ENCODE measurements at regions not wholly inside any gene's neighbourhood (a gene's known extent, or its start where the extent isn't known, plus 50 kb on each side); places are given as distances from the start of the nearest gene placed in this dataset.
"Not testable (repeated sequence)": the region's sequence is repeated elsewhere in the genome, so short reads cannot be mapped to it uniquely, and the experiment has no call there.

DNA sequence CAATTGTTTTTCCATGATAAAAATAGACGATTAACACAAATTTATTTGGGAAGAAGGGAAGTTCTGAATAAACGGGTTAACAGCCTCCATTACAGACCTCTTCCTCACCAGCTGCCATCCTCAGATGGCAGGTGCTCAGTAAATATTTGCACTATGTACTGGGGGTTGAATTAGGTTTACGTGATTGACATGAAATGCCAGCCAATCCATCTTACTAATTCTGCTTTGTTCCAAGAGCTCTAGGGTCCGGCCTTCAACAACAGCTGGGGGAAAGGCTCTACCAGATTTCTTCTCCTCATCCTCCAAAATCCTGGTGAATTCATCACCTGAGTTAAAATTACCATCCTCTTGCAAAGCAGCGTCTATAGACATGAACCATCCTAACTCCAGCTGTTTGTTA lies 104.6 kb downstream of the MTX3 start:
- H3K4me2 ChIP-seq, result no peak overlapping the region
- peaks cover 8% of the 10 kb centered on the region; the same call in 2 of the 3 replicates for H3K9me3 ChIP-seq
- ATAC-seq, result no peak
- H3K4me1 ChIP-seq, result no peaks in the 10 kb centered on the region
- FAIRE-seq, result no peak
- ChIA-PET CTCF (no interaction called here), POLR2A (no interaction called here)
- WGBS (ENCODE audit: missing lambda C conversion rate), result 11% methylated on average over 5 of the region's 5 CpGs
- H3K4me3 ChIP-seq, result no peak overlapping the region
- no peak for TF ChIP-seq NFE2L2 (conservative IDR thresholded peaks at IDR 0.05; ENCODE audit: low read length)
- TF ChIP-seq, protein P1, sequence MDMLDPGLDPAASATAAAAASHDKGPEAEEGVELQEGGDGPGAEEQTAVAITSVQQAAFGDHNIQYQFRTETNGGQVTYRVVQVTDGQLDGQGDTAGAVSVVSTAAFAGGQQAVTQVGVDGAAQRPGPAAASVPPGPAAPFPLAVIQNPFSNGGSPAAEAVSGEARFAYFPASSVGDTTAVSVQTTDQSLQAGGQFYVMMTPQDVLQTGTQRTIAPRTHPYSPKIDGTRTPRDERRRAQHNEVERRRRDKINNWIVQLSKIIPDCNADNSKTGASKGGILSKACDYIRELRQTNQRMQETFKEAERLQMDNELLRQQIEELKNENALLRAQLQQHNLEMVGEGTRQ (IDR thresholded peaks at IDR 0.05), result no peak
- TF ChIP-seq CBX8 (IDR thresholded peaks at IDR 0.05), result no peak
- TF ChIP-seq, protein P2, sequence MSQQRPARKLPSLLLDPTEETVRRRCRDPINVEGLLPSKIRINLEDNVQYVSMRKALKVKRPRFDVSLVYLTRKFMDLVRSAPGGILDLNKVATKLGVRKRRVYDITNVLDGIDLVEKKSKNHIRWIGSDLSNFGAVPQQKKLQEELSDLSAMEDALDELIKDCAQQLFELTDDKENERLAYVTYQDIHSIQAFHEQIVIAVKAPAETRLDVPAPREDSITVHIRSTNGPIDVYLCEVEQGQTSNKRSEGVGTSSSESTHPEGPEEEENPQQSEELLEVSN (IDR thresholded peaks at IDR 0.05; ENCODE audit: borderline replicate concordance, low read depth), result no peak
- no peak for TF ChIP-seq SMC3 (IDR thresholded peaks at IDR 0.05)
- TF ChIP-seq CHD4 (IDR thresholded peaks at IDR 0.05; ENCODE audit: borderline replicate concordance), result no peak
- TF ChIP-seq FOSB (CRISPR knock-in tag; IDR thresholded peaks at IDR 0.05), result no peak
- TF ChIP-seq KDM5A (IDR thresholded peaks at IDR 0.05), result no peak
- no peak for TF ChIP-seq HOXB13 (CRISPR knock-in tag; IDR thresholded peaks at IDR 0.05; ENCODE audit: low read depth)
- TF ChIP-seq EP300 (IDR thresholded peaks at IDR 0.05), result no peak
- TF ChIP-seq CHD2 (IDR thresholded peaks at IDR 0.05; ENCODE audit: low read length, partially characterized antibody), result no peak
- no peak for TF ChIP-seq GATA3 (IDR thresholded peaks at IDR 0.05; ENCODE audit: borderline replicate concordance)
- TF ChIP-seq SREBF2 (IDR thresholded peaks at IDR 0.05), result no peak
- TF ChIP-seq, protein P3, sequence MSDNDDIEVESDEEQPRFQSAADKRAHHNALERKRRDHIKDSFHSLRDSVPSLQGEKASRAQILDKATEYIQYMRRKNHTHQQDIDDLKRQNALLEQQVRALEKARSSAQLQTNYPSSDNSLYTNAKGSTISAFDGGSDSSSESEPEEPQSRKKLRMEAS (IDR thresholded peaks at IDR 0.05), result no peak
- TF ChIP-seq, protein P4, sequence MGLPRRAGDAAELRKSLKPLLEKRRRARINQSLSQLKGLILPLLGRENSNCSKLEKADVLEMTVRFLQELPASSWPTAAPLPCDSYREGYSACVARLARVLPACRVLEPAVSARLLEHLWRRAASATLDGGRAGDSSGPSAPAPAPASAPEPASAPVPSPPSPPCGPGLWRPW (IDR thresholded peaks at IDR 0.05), result no peak
- H3K27ac ChIP-seq, result no peak overlapping the region
- no peak for DNase-seq (ENCODE audit: low read depth in 1 of 2, low spot score in 1 of 2)

DNA sequence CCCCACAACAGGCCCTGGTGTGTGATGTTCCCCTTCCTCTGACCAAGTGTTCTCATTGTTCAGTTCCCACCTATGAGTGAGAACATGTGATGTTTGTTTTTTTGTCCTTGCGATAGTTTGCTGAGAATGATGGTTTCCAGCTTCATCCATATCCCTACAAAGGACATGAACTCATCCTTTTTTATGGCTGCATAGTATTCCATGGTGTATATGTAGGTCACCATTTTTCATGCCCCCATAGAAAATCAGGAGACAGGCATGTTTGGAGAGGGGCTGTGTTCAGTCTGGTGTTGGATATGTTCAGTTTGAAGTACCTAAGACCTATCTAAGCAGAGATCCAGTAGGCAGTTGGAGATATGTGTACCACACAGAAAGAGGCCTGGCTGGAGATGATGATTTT lies 111.2 kb downstream of the MTX3 start:
- ATAC-seq; H3K4me3 ChIP-seq; CTCF ChIA-PET; DNase-seq (ENCODE audit: low read depth in 1 of 2, low spot score in 1 of 2); FAIRE-seq; POLR2A ChIA-PET; H3K27ac ChIP-seq; H3K9me3 ChIP-seq; H3K4me2 ChIP-seq; H3K4me1 ChIP-seq: not testable (repeated sequence)
- WGBS (ENCODE audit: missing lambda C conversion rate), result 7% methylated on average over 1 of the region's 1 CpG

DNA sequence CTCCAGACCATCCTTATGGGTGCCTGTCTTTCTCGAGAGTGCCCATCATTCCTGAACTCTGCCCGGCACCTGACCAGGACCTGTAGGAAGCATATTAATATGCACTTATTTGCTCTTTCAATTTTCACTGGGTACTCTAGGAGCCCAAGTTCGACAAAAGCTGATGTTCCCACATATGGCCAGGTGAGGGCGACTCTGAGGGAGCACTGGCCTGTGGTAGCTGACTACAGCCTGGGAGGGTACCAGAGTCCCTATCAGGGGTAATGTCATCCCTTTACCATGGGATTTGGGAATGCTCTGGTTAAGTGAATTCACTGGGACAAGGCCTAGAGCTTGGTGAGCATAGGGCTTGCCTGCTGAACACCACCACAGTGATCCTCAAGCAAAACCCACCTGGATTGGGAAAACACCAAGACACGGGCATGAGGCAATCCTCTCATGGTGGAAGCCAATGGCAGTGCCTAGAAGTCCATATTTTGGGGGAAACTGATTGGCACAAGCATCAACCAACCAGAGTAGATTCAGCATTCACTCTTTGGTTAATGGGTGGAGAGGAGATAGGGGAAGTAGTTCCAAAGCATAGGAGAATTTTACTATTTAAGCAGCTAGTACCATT lies 112.2 kb downstream of the MTX3 start:
- FAIRE-seq, result no peak
- no peak overlapping the region for H3K4me2 ChIP-seq
- POLR2A ChIA-PET, result no interaction called here
- peak; percentile 55 to 81; a peak in 3 of 6 replicates for ATAC-seq
- H3K9me3 ChIP-seq, result no peaks in the 10 kb centered on the region
- TF ChIP-seq RAD21 (conservative IDR thresholded peaks at IDR 0.05 in 1 of 2, IDR thresholded peaks at IDR 0.05 in 1 of 2) (peak in 1 of 2 experiments; percentile 29; a peak in 1 of 5 replicates), SMC3 (IDR thresholded peaks at IDR 0.05) (0 out of 3 replicates have a peak, but pooled peaks have one; percentile 10)
- TF ChIP-seq, protein P5, sequence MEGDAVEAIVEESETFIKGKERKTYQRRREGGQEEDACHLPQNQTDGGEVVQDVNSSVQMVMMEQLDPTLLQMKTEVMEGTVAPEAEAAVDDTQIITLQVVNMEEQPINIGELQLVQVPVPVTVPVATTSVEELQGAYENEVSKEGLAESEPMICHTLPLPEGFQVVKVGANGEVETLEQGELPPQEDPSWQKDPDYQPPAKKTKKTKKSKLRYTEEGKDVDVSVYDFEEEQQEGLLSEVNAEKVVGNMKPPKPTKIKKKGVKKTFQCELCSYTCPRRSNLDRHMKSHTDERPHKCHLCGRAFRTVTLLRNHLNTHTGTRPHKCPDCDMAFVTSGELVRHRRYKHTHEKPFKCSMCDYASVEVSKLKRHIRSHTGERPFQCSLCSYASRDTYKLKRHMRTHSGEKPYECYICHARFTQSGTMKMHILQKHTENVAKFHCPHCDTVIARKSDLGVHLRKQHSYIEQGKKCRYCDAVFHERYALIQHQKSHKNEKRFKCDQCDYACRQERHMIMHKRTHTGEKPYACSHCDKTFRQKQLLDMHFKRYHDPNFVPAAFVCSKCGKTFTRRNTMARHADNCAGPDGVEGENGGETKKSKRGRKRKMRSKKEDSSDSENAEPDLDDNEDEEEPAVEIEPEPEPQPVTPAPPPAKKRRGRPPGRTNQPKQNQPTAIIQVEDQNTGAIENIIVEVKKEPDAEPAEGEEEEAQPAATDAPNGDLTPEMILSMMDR (IDR thresholded peaks at IDR 0.05), result 0 out of 3 replicates have a peak, but pooled peaks have one; percentile 18
- TF ChIP-seq, protein P6, sequence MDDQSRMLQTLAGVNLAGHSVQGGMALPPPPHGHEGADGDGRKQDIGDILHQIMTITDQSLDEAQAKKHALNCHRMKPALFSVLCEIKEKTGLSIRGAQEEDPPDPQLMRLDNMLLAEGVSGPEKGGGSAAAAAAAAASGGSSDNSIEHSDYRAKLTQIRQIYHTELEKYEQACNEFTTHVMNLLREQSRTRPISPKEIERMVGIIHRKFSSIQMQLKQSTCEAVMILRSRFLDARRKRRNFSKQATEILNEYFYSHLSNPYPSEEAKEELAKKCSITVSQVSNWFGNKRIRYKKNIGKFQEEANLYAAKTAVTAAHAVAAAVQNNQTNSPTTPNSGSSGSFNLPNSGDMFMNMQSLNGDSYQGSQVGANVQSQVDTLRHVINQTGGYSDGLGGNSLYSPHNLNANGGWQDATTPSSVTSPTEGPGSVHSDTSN (IDR thresholded peaks at IDR 0.05), result no peak
- DNase-seq (ENCODE audit: low read depth in 1 of 2, low spot score in 1 of 2), result peak; percentile 11 to 21
- no peak overlapping the region for H3K27ac ChIP-seq
- H3K4me3 ChIP-seq, result no peak overlapping the region
- WGBS (ENCODE audit: missing lambda C conversion rate), result 8% methylated on average over 5 of the region's 5 CpGs
- no peaks in the 10 kb centered on the region for H3K4me1 ChIP-seq
- CTCF ChIA-PET, result interaction anchor here (0.6 to 2.8 kb wide), 5 partner anchors 10 to 205 kb away, joined by 3 to 18 read pairs (median 5); no protein-coding TSS in a partner anchor

Measured in A549 (cell line).